OCI-LY3 (cell line): ENCODE measurements at regions not wholly inside any gene's neighbourhood (a gene's known extent, or its start where the extent isn't known, plus 50 kb on each side); places are given as distances from the start of the nearest gene placed in this dataset.

ENCODE experiments used
- H2AFZ ChIP-seq: fragments of 200-600, 300-600 bp; shearing (Covaris generic); 2 replicates; pipeline ENCODE4 v1.6.0; 2014; ENCODE audit warnings: antibody characterized with exemption, low read depth, low read length
- H3K27ac ChIP-seq: fragments of 200-600, 300-600 bp; sonication (generic); 2 replicates; pipeline ENCODE4 v1.5.1; 2014; ENCODE audit warnings: mild to moderate bottlenecking, low read length, moderate library complexity, mixed read lengths
- H3K27me3 ChIP-seq: fragments of 200-600, 300-600 bp; sonication (generic); 2 replicates; pipeline ENCODE4 v1.6.1; 2014; ENCODE audit warnings: low read depth, low read length, mixed read lengths
- H3K36me3 ChIP-seq: fragments of 200-600, 300-600 bp; sonication (generic); replicated peaks from 2 replicates; pipeline ENCODE3; 2014; ENCODE audit warnings: low read depth, low read length, mixed read lengths
- H3K4me1 ChIP-seq: fragments of 300-600, 200-600 bp; sonication (generic); 2 replicates; pipeline ENCODE4 v1.6.1; 2014; ENCODE audit warnings: low read length, mixed read lengths
- H3K4me2 ChIP-seq: fragments of 200-600, 300-600 bp; sonication (generic); 2 replicates; pipeline ENCODE4 v1.6.1; 2014; ENCODE audit warnings: low read length, mixed read lengths
- H3K4me3 ChIP-seq: fragments of 300-600, 200-600 bp; sonication (generic); 2 replicates; pipeline ENCODE4 v1.5.1; 2014; ENCODE audit warnings: antibody characterized with exemption, mild to moderate bottlenecking, low read length, moderate library complexity
- H3K79me2 ChIP-seq: fragments of 300-600, 200-600 bp; shearing (Covaris generic); 2 replicates; pipeline ENCODE4 v1.6.1; 2014; ENCODE audit warnings: mild to moderate bottlenecking, low read length, mixed read lengths
- H3K9ac ChIP-seq: fragments of 300-600, 200-600 bp; shearing (Covaris generic); 2 replicates; pipeline ENCODE4 v1.6.0; 2014; ENCODE audit warnings: mild to moderate bottlenecking, low read length, moderate library complexity
- H3K9me3 ChIP-seq: fragments of 200-600, 300-600 bp; shearing (Covaris generic); 2 replicates; pipeline ENCODE4 v1.6.1; 2014; ENCODE audit warnings: low read length, mixed read lengths; ENCODE audit not compliant: insufficient read depth
- H4K20me1 ChIP-seq: fragments of 200-600, 300-600 bp; sonication (generic); 2 replicates; pipeline ENCODE4 v1.6.1; 2016; ENCODE audit warnings: low read length, mixed read lengths; ENCODE audit not compliant: insufficient read depth
- EZH2phosphoT487 ChIP-seq: fragments of 200-600 bp; shearing (Covaris generic); IDR thresholded peaks from 2 replicates; pipeline ENCODE4 v1.6.1; 2018; ENCODE audit warnings: antibody characterized with exemption, mixed run types, low read depth
- TF ChIP-seq, protein P1 (sequence below): fragments of 200-600, 300-600 bp; sonication (generic); IDR thresholded peaks from 2 replicates; pipeline ENCODE4 v1.5.1; 2014; ENCODE audit warnings: antibody characterized with exemption, low read length, low read depth

DNA sequence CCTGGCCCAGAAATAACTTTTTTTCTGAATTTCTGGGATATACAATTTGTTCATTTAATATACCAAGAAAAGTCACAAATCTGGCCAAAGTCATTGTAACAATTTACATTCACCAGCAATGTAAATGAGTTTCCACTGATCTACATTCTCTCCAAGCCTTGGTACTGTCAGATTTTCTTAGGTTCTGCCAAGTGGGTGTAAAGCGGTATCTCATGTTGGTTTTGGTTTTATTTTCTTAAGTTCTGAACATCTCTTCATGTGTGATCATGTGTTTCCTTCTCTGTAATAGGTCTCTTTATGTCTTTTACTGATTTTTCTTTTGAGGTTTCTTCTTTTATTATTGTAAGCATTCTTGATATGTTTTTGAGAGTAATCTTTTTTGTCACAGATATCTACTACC lies 235.6 kb upstream of the COL8A1 start:
- H3K36me3 ChIP-seq, result no peaks in the 10 kb centered on the region
- TF ChIP-seq EZH2phosphoT487, result no peak
- TF ChIP-seq, protein P1, sequence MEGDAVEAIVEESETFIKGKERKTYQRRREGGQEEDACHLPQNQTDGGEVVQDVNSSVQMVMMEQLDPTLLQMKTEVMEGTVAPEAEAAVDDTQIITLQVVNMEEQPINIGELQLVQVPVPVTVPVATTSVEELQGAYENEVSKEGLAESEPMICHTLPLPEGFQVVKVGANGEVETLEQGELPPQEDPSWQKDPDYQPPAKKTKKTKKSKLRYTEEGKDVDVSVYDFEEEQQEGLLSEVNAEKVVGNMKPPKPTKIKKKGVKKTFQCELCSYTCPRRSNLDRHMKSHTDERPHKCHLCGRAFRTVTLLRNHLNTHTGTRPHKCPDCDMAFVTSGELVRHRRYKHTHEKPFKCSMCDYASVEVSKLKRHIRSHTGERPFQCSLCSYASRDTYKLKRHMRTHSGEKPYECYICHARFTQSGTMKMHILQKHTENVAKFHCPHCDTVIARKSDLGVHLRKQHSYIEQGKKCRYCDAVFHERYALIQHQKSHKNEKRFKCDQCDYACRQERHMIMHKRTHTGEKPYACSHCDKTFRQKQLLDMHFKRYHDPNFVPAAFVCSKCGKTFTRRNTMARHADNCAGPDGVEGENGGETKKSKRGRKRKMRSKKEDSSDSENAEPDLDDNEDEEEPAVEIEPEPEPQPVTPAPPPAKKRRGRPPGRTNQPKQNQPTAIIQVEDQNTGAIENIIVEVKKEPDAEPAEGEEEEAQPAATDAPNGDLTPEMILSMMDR, result no peak
- no peak overlapping the region for H3K9ac ChIP-seq
- no peak overlapping the region for H3K27ac ChIP-seq
- H3K9me3 ChIP-seq, result 0 out of 2 replicates have a peak, but pooled peaks cover 6% of the 10 kb centered on the region
- H3K79me2 ChIP-seq, result no peaks in the 10 kb centered on the region
- H3K4me1 ChIP-seq, result no peaks in the 10 kb centered on the region
- no peaks in the 10 kb centered on the region for H3K27me3 ChIP-seq
- no peaks in the 10 kb centered on the region for H4K20me1 ChIP-seq
- H3K4me3 ChIP-seq, result no peak overlapping the region
- H3K4me2 ChIP-seq, result no peak overlapping the region
- no peak overlapping the region for H2AFZ ChIP-seq

DNA sequence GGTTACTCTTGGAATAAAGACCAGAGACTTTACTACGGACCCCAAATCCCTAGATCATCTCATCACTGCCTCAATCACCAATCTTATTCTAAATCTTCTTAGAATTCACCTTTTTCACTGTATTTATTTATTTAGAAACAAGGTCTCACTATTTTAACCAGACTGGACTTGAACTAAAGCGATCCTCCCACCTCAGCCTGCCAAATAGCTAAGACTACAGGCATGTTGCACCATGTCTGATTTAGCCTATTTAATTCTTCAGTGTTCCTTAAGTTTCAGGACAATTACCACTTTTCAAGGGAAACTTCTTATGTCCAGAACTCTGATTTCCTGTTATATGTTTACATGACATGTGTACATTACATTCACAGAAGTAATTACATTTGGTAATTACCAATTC lies 238.0 kb upstream of the COL8A1 start:
- H3K79me2 ChIP-seq, result no peaks in the 10 kb centered on the region
- H4K20me1 ChIP-seq, result no peaks in the 10 kb centered on the region
- 0 out of 2 replicates have a peak, but pooled peaks cover 6% of the 10 kb centered on the region for H3K9me3 ChIP-seq
- H3K4me2 ChIP-seq, result no peak overlapping the region
- no peaks in the 10 kb centered on the region for H3K4me1 ChIP-seq
- no peak overlapping the region for H3K9ac ChIP-seq
- H3K27ac ChIP-seq, result no peak overlapping the region
- TF ChIP-seq EZH2phosphoT487, result no peak
- TF ChIP-seq, protein P1, result no peak
- no peak overlapping the region for H2AFZ ChIP-seq
- H3K27me3 ChIP-seq, result no peaks in the 10 kb centered on the region
- no peak overlapping the region for H3K4me3 ChIP-seq
- H3K36me3 ChIP-seq, result no peaks in the 10 kb centered on the region

DNA sequence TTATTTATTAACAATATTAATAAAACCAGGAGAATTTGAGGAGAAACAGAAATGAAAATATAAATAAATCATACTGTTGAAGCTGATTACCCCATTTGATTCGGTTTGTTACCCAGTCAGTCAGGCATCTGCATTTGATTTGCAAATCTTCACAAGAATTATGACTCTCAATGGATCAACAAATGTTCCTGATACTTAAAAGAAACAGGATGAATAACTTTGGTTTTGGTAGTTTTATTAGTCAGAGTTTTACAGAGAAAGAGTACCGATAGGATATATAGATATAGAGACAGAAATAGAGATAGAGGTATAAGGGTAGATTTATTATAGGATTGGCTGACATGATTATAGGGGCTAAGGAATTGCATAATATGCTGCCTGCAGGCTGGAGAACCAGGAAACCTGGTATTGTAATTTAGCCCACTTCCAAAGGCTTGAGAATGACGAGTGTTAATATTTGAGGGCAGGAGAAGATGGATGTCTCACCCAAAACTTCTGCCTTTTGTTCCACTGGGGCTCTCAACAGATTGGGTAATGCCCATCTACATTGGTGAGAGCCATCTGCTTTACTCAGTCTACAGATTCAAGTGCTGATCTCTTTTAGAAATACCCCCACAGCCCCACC lies 241.6 kb upstream of the COL8A1 start:
- H3K9me3 ChIP-seq, result 0 out of 2 replicates have a peak, but pooled peaks cover 6% of the 10 kb centered on the region
- TF ChIP-seq, protein P1, result no peak
- TF ChIP-seq EZH2phosphoT487, result no peak
- no peak overlapping the region for H3K4me3 ChIP-seq
- no peaks in the 10 kb centered on the region for H3K27me3 ChIP-seq
- H4K20me1 ChIP-seq, result no peaks in the 10 kb centered on the region
- H3K9ac ChIP-seq, result no peak overlapping the region
- no peaks in the 10 kb centered on the region for H3K79me2 ChIP-seq
- H3K36me3 ChIP-seq, result no peaks in the 10 kb centered on the region
- no peak overlapping the region for H3K4me2 ChIP-seq
- H3K4me1 ChIP-seq, result no peaks in the 10 kb centered on the region
- H2AFZ ChIP-seq, result no peak overlapping the region
- no peak overlapping the region for H3K27ac ChIP-seq

DNA sequence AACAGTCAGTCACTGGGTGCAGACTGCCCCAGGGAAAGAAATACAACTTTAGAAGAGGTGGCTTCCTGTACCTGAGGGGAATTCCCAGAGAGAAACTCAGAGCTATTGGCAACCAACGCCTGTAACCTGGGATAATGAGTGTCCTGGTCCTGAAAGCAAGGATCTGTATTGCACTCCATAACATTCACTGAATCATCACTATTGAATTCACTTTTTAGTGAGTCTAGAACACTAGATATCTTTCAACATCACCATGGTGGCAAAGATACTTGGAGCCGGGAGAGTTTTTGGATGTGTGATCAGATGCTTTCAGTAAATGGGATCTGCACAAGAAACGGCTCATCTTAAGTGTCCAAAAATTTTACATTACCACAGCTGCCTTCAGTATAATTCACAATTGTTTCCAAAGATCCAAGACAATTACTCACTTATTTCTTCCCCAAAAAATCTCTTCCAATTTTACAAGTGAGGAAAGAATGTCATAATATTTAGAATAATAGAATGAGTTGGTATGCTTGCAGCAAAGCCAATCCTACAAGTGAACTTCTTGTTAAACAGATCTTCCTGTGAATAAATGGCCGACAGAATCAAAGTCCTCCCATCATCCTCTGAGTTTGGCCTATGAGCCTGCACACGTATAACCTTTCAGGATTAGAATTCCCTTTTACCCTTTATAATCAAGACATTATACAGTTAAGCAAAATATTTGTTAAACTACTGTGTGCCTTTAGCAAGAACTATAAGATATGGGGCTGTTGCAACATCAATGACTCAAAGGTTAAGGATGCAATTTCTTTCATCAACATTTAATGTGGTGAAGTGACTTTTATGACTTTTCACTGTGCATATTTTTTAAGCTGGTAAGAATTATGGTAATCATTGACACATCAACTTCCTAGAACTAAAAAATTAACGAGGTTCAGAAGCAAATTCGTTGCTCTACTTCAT lies 243.3 kb upstream of the COL8A1 start:
- Histone ChIP-seq H4K20me1 (no peaks in the 10 kb centered on the region), H3K4me2 (no peak overlapping the region), H3K9me3 (0 out of 2 replicates have a peak, but pooled peaks cover 6% of the 10 kb centered on the region), H3K36me3 (no peaks in the 10 kb centered on the region), H3K4me3 (no peak overlapping the region), H3K4me1 (no peaks in the 10 kb centered on the region), H3K27ac (no peak overlapping the region), H2AFZ (no peak overlapping the region), H3K27me3 (no peaks in the 10 kb centered on the region), H3K9ac (no peak overlapping the region), H3K79me2 (no peaks in the 10 kb centered on the region)
- no peak for TF ChIP-seq EZH2phosphoT487
- TF ChIP-seq, protein P1, result no peak
